HL-60 (cell line): ENCODE measurements at regions not wholly inside any gene's neighbourhood (a gene's known extent, or its start where the extent isn't known, plus 50 kb on each side); places are given as distances from the start of the nearest gene placed in this dataset.

Experiments used
- GABPA ChIP-seq: IDR thresholded peaks from 2 replicates; pipeline ENCODE4 v1.6.1; 2012; ENCODE audit warnings: low read depth
- TF ChIP-seq, protein P1 (sequence below): IDR thresholded peaks from one replicate; pipeline ENCODE4 v1.5.1; 2011; ENCODE audit warnings: low read length, control low read depth, inconsistent platforms; ENCODE audit not compliant: insufficient read depth
- TF ChIP-seq, protein P2 (sequence below): IDR thresholded peaks from 2 replicates; pipeline ENCODE4 v1.6.1; 2012; ENCODE audit warnings: low read depth; ENCODE audit not compliant: insufficient replicate concordance

DNA sequence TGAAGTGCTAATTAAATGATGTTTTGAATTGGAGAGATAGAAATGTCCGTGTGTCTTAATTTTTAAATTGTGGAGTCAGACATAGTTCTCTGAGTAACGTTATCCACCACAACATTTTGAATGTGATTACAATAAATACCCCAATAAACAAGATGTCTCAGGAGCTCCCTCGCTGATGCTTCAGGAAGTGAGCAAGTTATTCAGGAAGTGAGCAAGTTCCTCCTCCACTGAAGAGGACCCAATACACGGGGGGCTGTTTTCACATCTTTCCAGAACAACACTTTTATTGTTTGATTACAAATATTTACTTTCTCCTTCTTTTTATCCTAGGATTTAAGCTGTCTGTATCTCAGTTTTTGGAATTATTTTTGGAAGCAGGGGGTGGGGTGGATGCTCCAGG, 363.8 kb downstream of the LRRC70 start:
- TF ChIP-seq, protein P1, sequence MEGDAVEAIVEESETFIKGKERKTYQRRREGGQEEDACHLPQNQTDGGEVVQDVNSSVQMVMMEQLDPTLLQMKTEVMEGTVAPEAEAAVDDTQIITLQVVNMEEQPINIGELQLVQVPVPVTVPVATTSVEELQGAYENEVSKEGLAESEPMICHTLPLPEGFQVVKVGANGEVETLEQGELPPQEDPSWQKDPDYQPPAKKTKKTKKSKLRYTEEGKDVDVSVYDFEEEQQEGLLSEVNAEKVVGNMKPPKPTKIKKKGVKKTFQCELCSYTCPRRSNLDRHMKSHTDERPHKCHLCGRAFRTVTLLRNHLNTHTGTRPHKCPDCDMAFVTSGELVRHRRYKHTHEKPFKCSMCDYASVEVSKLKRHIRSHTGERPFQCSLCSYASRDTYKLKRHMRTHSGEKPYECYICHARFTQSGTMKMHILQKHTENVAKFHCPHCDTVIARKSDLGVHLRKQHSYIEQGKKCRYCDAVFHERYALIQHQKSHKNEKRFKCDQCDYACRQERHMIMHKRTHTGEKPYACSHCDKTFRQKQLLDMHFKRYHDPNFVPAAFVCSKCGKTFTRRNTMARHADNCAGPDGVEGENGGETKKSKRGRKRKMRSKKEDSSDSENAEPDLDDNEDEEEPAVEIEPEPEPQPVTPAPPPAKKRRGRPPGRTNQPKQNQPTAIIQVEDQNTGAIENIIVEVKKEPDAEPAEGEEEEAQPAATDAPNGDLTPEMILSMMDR, result no peak
- TF ChIP-seq, protein P2, sequence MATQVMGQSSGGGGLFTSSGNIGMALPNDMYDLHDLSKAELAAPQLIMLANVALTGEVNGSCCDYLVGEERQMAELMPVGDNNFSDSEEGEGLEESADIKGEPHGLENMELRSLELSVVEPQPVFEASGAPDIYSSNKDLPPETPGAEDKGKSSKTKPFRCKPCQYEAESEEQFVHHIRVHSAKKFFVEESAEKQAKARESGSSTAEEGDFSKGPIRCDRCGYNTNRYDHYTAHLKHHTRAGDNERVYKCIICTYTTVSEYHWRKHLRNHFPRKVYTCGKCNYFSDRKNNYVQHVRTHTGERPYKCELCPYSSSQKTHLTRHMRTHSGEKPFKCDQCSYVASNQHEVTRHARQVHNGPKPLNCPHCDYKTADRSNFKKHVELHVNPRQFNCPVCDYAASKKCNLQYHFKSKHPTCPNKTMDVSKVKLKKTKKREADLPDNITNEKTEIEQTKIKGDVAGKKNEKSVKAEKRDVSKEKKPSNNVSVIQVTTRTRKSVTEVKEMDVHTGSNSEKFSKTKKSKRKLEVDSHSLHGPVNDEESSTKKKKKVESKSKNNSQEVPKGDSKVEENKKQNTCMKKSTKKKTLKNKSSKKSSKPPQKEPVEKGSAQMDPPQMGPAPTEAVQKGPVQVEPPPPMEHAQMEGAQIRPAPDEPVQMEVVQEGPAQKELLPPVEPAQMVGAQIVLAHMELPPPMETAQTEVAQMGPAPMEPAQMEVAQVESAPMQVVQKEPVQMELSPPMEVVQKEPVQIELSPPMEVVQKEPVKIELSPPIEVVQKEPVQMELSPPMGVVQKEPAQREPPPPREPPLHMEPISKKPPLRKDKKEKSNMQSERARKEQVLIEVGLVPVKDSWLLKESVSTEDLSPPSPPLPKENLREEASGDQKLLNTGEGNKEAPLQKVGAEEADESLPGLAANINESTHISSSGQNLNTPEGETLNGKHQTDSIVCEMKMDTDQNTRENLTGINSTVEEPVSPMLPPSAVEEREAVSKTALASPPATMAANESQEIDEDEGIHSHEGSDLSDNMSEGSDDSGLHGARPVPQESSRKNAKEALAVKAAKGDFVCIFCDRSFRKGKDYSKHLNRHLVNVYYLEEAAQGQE, result no peak
- no peak for TF ChIP-seq GABPA
